Putamen (tissue), 1 donor: ENCODE measurements at regions not wholly inside any gene's neighbourhood (a gene's known extent, or its start where the extent isn't known, plus 50 kb on each side); places are given as distances from the start of the nearest gene placed in this dataset.

ENCODE experiments used
- DNase-seq: peaks from one replicate; pipeline ENCODE4 v3.0.0-alpha.2; 2016; ENCODE audit warnings: low spot score

DNA sequence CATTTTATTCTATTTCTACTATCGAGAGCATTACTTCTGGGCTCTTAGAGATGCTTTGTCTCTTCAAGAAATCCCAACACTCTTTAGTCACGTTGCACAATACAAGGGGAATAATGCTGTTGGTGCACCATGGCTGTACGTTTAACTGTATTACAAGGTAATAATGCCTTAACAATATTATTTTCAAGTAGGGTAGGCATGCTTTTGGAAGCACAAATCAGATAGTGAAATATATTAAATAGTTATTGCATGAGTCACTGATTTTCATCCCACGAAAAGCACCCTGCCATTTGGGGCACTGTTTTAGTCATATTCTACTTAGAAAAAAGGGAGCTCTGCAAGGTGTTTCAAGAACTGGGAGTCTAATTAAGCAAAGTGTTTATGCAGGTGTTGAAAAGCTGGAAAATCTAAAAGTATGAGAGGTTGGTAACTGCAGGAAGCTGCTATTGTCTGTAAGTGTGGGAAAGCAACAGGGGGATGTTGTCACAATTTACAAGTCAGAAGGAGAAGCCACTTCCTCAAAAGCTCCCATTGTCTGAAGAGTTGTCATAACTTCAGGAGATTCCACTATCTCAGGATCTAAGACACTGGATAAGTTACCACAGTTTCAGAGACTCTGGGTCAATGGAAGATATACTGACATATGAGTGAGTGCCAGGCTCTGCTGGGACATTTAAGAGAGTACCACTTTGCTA is 218.2 kb downstream of the JRKL start:
- no peak for DNase-seq

DNA sequence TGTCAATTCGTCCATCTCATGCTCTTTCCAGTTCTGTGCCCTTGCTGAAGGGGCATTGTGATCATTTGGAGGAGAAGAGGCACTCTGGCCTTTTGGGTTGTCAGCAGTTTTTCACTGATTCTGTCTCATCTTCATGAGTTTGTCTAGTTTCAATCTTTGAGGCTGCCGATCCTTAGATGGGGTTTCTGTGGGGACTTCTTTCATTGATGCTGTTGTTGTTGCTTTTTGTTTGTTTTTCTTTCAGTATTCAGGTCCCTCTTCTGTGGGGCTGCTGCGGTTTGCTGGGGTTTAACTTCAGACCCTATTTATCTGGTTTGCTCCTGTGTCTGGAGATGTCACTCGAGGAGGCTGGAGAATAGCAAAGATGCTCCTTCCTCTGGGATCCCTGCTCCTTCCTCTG is 224.3 kb downstream of the JRKL start:
- no peak for DNase-seq

DNA sequence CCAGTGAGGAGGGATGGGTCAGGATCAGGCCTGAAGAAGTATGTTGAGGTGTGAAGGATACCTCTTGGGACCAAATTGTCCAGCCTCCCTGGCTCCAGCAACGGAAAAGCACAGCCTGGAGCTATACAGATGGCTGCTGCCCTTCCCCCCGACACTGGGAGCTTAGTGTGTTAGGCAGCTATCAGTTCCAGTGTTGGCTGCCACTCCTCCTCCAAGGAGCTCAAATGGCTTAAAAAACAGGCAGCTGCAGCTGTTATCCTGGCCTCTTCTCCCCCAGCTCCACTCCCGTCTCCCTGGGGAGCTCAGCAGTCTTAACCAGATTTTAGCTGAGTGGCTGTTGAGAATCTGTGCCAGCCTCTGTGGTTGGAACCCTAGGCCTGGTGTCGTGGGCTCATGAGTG is 225.0 kb downstream of the JRKL start:
- DNase-seq: no peak

DNA sequence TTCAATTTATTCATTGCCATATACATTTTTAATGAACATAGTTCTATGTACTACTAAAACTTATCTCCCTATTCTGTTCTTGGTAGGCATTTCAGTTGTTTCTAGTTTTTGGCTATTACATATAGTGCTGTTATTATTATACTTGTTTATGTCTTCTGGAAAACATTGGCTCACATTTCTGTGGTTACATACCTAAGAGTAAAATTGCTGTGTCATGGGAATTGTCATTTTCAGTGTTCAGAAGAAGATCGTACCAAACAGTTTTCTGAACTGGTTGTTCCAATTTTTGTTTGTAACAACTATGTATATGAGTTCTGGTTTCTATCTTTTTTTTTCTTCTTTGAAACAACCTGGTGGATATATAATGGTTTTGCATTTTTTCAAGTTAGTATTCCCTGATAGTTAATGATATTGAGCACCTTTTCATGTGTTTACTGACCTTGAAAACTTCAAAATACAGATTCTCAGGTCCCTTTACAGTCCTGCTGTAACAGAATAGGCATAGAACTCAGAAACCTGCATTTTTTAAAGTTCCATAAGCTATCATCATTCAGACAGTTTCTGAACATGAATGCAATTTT is 230.7 kb downstream of the JRKL start:
- no peak for DNase-seq

DNA sequence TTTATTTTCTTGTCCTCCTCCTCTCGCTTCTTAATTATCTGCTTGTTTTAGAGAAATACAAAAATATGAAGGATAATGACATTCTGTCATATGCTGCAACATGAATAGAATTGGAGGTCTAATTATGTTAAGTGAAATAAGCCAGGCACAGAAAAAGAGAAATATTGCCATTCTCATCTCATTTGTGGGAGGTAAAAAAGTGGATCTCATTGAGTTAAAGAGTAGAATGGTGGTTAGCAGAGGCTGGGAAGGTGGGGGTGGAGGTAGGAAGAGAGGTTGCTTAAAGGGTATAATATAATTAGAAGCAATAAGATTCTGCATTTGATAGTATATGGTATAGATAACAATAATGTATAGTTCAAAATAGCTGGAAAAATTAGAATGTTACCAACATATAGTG is 231.3 kb downstream of the JRKL start:
- no peak for DNase-seq

DNA sequence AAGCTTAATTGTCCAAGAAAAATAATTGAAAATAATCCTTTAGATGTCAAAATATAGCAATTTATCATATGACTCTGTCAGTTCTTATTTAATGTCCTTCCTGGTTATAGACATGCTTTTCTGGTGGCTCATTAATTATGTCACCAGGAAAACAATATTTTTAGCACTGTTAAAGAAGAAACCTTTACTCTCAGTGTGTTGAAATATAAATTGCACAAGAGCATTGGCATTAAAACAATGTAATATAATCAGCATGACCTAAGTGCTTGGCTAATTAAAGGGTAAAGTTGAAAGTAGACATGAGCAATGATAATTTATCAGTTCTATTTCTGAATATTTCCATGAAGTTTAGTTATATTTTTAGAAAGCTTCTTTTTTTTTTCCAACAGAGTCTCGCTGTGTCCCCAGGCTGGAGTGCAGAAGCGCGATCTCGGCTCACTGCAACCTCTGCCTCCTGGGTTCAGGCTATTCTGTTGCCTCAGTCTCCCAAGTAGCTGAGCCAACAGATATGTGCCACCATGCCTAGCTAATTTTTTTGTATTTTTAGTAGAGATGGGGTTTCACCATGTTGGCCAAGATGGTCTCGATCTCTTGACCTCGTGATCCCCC is 232.3 kb downstream of the JRKL start:
- no peak for DNase-seq

DNA sequence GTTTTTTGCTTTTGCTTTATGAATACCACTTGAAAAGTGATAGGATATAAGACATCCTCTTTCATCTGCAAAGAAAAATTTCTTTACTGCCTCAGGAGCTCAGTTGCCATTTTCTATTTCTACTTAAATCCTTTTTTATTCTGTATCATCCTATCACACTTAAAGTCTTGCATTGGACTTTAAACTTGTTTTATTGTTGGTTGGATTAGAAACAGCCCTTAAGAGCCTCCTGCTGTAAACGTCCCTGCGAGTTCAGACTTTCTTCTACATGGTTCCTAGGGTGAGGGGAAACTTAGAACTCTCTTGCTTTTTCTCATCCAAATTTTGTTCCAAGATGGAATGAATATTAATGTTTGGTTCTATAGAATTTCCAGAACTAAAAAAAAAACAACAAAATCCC is 234.3 kb downstream of the JRKL start:
- DNase-seq: no peak

DNA sequence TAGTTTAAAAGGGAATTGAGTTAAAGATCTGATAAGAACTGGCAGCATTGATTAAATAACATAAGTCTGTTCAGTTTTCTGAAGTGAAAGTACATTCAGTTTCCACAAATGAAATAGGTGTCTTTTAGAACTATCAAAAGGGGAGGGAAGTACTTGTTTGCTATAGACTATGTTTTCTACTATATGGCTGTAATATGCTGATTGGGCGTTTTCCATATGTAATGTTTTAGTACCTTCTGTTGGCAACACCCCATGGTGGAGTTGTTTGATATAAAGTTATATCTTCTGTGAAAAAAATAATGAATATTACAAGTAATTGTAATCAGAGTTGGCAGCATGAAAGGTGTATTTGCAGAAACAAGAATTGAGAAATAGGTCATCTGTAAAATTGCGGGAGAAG is 237.6 kb downstream of the JRKL start:
- DNase-seq: no peak

DNA sequence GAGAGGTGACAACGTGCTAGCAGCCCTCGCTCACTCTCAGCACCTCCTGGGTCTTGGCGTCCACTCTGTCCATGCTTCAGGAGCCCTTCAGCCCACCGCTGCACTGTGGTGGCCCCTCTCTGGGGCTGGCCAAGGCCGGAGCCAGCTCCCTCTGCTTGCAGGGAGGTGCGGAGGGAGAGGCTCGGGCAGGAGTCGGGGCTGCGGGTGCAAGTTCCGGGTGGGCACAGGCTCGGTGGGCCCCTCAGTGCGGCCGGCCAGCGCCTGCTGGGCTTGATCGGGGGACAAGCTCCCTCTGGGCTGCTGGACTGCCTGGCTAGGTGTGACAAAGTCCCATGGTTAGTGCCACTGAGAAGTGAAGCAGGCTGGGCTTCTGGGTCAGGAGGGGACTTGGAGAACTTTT is 245.8 kb downstream of the JRKL start:
- no peak for DNase-seq

DNA sequence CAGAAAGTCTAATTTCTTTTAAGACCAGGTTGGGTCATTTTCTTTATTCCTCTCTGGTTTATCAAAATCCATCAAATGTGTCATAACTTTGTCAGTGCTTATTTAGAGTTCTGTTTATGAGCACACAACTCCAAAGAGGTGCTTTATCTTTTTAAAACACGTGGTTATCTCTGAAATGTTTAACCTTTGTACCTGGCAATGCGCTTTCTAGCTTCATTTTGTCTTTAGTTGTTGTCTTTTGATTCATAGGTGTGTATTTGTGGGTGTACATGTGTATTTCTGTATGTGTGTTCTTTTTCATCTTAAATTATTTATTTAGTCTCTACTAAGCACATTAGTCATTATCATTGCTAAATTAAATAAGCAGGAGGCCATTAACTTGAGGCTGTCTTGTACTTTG is 251.4 kb downstream of the JRKL start:
- no peak for DNase-seq

DNA sequence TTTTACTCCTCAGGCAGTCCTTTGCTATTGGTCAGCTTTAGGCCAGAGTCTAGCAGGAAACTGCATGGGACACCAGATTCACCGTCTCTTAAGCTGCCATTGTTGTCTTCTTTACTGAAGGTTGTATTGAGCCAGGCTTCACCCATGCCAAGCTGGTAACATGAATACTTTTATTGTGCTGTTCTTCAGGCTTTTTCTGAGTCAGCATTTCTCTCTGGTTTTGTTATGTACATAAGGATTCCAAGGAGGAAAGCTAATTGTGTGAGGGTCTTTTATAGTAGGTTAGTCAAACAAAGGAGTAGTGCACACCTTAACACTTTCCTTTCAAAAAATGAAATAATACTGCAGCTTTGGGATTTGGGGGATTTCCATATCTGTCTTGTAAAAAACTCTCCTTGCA is 252.8 kb downstream of the JRKL start:
- DNase-seq: no peak

DNA sequence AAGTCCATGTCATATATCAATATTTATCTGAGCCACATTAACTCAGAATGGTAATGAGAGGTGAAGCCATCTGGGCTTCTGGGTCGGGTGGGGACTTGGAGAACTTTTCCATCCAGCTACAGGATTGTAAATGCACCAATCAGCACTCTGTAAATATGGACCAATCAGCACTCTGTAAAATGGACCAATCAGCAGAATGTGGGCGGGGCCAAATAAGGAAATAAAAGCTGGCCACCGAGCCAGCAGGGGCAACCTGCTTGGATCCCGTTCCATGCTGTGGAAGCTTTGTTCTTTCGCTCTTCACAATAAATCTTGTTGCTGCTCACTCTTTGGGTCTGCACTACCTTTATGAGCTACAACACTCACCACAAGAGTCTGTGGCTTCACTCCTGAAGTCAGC is 253.4 kb downstream of the JRKL start:
- no peak for DNase-seq

DNA sequence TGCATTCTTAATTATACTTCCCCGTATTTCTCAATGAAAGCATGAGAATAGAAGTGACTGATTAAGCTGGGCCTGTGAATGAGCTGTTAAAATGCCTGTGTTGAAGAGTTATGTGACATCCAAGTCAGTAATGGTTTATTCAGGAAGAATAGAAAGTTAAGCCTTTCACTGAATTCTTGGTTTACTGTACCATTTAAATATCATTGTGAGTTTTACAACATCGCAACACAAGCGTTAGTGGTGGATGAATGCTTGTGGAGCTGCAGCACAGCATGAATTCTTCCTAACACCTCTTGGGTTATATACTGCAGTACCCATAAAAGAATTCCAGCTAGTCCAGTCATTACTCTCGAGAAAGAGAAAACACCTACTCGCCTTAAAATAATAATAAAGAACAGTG is 257.8 kb downstream of the JRKL start:
- DNase-seq: no peak

DNA sequence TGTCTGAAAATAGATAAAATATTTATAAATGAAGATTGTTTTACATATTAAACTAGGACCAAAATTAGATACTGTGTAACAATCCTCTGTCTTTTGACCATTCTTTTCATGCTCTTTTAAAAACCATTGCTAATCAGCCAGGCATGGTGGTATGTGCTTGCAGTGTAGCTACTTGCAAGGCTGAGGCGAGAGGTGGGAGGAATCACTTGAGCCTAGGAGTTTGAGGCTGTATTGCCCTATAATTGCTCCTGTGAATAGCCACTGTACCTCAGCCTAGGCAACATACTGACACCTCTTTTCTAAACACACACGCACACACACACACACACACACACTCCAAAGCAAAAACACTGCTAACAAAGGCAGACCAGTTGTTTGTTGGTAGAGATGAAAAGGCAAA is 259.2 kb downstream of the JRKL start:
- no peak for DNase-seq

DNA sequence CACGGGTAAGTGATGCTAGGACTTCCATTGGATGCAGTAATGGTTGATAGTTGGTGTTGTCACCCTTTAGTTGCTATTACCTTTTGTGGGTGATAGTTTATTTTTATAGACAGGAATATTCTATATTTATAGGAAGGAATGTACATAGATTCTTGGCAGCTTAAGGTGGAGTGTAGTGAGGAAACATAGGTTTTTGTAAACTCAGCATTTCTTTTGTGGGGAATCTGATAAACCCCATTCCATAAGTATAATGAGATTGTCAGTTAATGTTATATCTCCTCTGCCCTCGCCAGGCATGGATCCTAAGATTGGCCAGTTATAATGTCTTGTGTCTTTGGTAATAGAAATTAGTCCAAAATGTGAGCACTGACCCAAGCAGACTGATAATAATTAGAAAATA is 262.7 kb downstream of the JRKL start:
- DNase-seq: no peak

DNA sequence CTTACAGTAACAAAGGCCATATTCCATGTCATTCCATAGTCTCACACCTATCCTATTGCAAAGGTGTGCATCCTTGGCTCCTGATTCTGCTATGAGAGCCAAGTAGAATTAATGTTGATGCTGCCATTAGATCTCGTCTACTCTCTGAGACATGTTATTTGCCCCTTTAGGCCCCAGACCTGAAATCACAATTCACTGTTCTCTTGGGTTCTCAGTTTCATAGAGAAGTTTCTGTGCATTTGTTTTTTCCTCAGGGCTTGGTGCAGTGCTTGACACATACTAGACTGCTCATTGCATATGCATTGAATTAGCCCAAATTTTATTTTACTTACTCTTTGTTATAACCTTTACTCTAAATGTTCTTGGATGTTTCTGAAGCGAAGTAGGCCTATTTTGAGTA is 265.7 kb downstream of the JRKL start:
- DNase-seq: no peak

DNA sequence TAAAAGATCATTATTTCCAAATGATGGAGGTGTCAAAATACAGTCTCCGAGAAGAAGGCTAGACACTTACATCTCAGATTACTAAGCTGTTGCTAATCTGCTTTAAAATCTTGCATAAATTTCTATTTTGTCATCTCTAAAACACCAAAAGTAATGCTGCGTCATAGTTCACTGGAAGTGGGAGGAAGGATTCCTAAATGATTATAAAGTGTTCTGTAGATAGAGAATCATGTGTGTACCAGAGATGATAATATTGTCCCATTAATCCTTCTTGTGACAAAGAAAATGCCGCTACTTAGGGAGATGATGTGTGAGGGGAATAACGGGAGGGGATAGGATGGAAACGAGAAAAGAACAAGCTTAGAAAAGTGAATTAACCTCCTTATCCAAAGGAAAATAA is 268.6 kb downstream of the JRKL start:
- DNase-seq: no peak

DNA sequence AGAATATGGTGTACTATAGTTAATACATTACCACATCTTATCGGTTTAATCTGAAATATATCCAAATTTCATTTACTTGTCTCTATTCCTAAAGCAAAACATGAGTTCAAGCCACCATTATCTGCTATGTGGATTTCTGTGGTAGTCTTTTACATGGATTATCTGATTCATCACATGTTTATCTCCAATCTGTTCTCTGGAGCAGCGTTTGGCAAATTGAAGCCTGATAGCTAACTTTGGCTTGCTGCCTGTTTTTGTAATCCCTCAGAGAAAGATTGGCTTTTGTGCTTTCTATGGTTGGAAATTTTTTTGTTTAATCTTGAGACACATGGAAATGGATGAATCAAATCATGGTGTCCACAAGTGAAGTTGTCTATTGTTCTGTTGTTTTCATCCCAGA is 274.3 kb downstream of the JRKL start:
- no peak for DNase-seq

DNA sequence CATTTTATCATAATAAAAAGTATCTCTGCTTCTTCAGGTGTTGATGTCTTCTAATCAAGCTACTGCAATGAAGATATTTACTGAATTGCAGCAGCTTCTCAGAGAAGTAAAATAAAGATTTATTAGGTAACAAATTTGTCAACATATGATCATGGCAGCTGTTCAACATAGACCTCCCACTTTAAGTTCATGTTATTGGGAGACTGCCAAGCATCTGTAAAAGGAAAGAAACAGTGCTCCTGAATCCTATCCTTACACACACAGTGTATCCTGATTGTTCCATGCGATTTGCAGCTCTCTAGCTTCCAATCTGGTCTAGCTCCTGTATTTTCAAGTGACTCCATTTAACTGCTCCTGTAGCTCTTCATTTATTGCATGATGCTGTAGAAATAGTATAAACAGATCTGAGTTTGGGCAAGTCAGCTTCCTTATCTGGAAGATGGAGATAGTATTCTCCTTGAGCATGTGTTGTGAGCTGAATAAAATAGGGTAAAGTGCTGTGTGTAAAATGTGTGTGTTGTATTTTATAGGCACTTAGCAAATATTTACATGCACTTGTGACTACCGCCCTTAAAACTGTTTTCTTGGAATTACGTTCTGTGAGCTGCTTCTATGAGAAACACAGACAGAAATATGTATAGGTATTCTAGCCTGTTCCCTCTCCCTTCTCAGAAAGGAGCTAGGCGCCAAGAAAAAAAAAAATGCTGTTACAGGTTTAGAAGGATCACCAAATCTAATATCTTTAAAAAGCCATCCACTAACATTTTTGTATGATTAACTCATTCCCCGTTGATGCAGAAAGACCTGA is 290.6 kb downstream of the JRKL start:
- DNase-seq: no peak

DNA sequence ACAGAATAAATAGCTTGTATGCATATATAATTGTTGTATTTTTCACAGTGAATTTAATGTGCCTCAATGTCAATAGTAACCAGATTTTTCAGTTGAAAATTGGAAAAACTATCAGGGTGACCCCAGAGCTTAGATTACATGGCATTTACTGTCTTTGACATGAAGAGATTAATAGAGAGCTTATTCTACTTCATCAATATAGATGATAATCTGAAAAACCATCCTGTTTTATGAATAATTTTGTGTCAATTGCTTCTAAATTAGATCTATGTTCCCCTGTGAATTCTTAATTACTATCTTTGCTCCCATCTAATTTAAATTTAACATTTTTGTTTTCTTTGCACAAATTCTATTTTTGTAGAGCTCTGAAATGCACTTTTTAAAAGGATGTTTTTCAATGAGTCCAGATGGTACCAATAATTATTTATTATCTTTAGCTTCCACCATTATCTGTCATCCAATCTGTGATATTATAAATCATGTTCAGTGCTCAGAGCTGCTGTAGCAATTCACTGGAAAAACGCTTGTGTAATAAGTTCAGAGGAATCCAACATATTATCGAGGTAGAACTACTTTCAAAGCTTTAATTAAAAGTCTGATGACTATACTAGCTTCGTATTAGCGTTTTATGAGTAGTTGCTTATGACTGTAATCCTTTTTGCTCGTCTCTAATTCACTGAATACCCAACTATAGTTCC is 291.4 kb downstream of the JRKL start:
- no peak for DNase-seq

DNA sequence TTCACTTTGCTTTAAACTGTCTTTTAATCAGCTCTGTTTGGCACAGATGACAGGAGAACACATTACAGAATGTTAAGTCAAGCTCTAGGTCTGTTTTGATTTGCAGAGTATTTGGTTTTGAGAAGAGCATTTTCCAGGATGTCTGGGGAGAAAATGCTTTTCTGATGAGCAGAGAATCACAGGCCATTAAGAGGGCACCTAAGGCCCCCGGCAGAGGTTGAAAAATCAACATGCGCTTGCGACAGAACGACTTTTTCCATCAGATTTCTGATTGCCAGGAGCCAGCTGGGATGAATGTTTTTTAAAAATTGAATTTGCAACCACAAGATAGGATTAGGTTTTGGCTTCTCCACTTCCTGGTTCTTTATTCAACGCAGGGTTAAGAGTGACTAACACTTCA is 304.5 kb downstream of the JRKL start:
- no peak for DNase-seq

DNA sequence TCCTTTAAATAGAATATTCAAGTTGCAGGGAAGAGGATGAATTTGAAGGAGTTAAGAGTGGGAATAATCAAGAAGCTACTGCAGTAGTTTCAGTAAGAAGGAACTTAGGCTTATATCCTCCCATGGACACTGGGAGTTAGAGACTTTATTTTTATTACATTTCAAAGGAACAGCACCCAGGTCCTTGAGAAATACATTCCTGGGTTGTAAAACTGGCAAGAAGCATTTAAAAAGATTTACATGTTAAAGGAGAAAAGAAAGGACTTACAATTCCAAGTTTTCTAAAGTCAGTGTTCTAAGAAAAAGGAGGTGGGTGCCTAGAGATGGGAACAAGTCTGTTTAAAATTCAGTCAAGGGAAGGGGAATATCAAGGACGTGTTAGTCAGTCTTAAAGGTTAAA is 306.9 kb downstream of the JRKL start:
- no peak for DNase-seq

DNA sequence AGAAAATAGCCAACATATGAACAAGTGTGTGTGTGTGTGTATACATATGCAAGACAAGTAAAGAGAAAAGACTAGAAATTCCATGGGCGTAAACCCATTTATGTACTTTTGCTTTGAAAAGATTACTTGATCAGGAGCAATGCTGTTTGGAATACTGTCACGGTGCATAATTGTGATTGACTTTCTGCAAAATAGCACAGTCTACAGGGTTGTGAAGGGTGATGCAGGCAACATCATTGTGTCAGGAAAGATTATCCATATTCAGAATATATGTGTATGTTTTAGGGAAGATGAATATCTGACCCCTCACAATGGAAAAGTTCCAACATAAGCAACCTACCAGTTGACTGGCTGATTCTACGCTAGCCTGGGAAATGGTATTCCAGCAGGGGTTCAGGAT is 307.7 kb downstream of the JRKL start:
- DNase-seq: no peak
